Activated T-helper 17 cell treated with anti-CD3 and anti-CD28 coated beads, Interleukin-2, amount 50 U/mL, for 72 hours (primary cell): ENCODE measurements at regions not wholly inside any gene's neighbourhood (a gene's known extent, or its start where the extent isn't known, plus 50 kb on each side); places are given as distances from the start of the nearest gene placed in this dataset.
A peak's percentile ranks its signal among the peaks of the same experiment; 100 is the strongest.
"Not testable (repeated sequence)": the region's sequence is repeated elsewhere in the genome, so short reads cannot be mapped to it uniquely, and the experiment has no call there.

Experiments
- ATAC-seq: fragments of 150-1000 bp; cut with Tn5 transposase; replicated peaks from 2 replicates; pipeline ENCODE4 v1.10.0; 2021; ENCODE audit warnings: mild to moderate bottlenecking, moderate library complexity
- H3K27ac Mint-ChIP-seq: one replicate; pipeline ENCODE4 v1.8.0; 2022; ENCODE audit warnings: mixed read lengths
- H3K27me3 Mint-ChIP-seq: one replicate; pipeline ENCODE4 v1.8.0; 2022; ENCODE audit warnings: mixed read lengths
- H3K36me3 Mint-ChIP-seq: one replicate; pipeline ENCODE4 v1.8.0; 2022; ENCODE audit warnings: low read depth, mild to moderate bottlenecking, mixed read lengths
- H3K4me1 Mint-ChIP-seq: one replicate; pipeline ENCODE4 v1.8.0; 2022; ENCODE audit warnings: mixed read lengths
- H3K4me3 Mint-ChIP-seq: one replicate; pipeline ENCODE4 v1.8.0; 2022; ENCODE audit warnings: mild to moderate bottlenecking, mixed read lengths
- H3K9me3 Mint-ChIP-seq: one replicate; pipeline ENCODE4 v1.8.0; 2022; ENCODE audit warnings: mixed read lengths

GRCh38 chr18:58805467-58806187 lies 59.0 kb upstream of the ZNF532 start:
- H3K4me3 Mint-ChIP-seq, result no peak overlapping the region
- no peak overlapping the region for H3K27ac Mint-ChIP-seq
- peaks cover 12% of the 10 kb centered on the region for H3K27me3 Mint-ChIP-seq
- no peaks in the 10 kb centered on the region for H3K9me3 Mint-ChIP-seq
- no peak for ATAC-seq
- no peaks in the 10 kb centered on the region for H3K4me1 Mint-ChIP-seq
- no peaks in the 10 kb centered on the region for H3K36me3 Mint-ChIP-seq

DNA sequence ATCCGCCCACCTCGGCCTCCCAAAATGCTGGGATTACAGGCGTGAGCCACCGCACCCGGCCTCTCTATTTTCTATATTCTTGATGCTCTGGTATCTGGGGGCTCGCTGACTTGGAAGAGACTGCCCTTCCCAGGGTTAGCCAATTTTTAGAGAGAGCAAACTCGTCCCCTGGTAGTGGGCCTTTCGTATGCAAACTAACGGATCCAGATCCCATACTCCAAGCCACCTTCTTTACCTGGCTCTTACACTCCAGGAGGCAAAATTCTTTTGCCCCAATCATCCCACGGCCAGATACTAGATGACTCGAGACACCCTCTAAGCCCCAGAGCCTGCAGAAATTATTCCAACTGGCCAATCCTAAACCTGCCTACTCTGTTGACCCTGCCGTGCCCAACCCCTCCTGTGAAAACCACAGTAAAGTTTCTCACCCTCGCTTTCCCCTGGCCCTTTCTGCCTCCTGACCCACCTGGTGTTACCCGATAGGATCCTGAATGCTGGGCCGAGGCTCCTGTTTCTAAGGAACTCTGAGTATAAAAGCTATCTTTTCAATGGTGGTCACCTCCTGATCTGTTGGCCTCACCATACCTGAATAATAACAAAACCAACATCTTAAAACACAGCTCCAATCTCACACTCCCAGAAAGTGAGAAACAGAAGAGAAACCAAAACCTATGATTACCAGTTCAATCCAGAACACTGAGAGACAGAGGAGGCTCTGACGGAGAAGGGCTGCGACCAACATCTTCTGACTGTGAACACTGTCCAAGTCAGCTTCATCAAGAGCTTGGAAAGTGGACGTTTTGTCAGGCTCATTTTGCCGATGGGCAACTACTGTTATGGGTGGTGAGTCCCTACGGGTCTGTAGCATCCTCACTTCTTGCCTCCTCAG lies 57.6 kb upstream of the ZNF532 start:
- H3K4me3 Mint-ChIP-seq, result no peak overlapping the region
- H3K4me1 Mint-ChIP-seq, result no peaks in the 10 kb centered on the region
- H3K27ac Mint-ChIP-seq, result peak overlapping the region; percentile 30
- H3K36me3 Mint-ChIP-seq, result no peaks in the 10 kb centered on the region
- H3K27me3 Mint-ChIP-seq, result peaks cover 14% of the 10 kb centered on the region
- no peaks in the 10 kb centered on the region for H3K9me3 Mint-ChIP-seq
- ATAC-seq, result peak; percentile 73

DNA sequence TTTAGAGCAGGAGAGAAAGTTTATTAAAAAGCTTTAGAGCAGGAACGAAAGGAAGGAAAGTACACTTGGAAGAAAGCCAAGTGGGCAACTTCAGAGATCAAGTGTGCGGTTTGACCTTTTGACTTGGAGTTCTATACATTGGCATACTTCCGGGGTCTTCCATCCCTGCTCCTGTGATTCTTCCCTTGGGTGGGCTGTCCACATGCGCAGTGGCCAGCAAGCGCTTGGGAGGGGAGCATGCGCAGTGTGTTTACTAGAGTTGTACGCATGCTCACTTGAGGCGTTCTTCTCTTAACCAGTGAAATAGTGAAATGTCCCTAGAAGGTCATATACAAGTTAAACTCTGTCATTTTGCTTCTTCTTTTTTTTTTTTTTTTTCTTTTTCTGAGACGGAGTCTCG lies 56.9 kb upstream of the ZNF532 start:
- no peaks in the 10 kb centered on the region for H3K4me1 Mint-ChIP-seq
- peaks cover 14% of the 10 kb centered on the region for H3K27me3 Mint-ChIP-seq
- no peaks in the 10 kb centered on the region for H3K36me3 Mint-ChIP-seq
- no peak overlapping the region for H3K27ac Mint-ChIP-seq
- no peak for ATAC-seq
- H3K9me3 Mint-ChIP-seq, result no peaks in the 10 kb centered on the region
- no peak overlapping the region for H3K4me3 Mint-ChIP-seq

- no peak overlapping the region for H3K27ac Mint-ChIP-seq
- peaks cover 19% of the 10 kb centered on the region for H3K27me3 Mint-ChIP-seq
- ATAC-seq, result no peak
- H3K36me3 Mint-ChIP-seq, result no peaks in the 10 kb centered on the region
- H3K9me3 Mint-ChIP-seq, result no peaks in the 10 kb centered on the region
- no peaks in the 10 kb centered on the region for H3K4me1 Mint-ChIP-seq
- H3K4me3 Mint-ChIP-seq, result no peak overlapping the region
Measured at GRCh38 chr18:58808349-58808748, 56.3 kb upstream of the ZNF532 start.

GRCh38 chr18:58811859-58812258 lies 52.8 kb upstream of the ZNF532 start:
- not testable (repeated sequence) for H3K4me1 Mint-ChIP-seq, H3K36me3 Mint-ChIP-seq, ATAC-seq, H3K9me3 Mint-ChIP-seq, H3K4me3 Mint-ChIP-seq, H3K27ac Mint-ChIP-seq
- peaks cover 31% of the 10 kb centered on the region for H3K27me3 Mint-ChIP-seq

DNA sequence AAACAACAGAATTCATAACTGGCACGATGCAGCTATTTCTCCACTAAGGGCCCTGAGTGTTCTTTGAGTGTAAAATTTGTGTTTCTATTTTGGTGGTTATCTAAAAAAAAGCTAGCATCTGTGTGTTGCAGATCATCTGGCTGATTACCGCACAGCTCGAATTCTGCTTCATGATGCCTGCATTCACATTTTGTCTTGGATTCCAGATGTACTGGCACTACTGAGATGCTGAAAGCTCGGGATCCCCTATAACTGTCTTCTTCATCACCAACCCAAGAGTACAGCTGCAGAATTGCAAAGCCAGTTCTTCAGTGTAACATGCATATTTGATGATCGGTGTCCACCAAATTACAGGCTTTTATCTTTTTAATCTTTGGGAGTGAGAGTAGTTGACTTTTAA lies 51.6 kb upstream of the ZNF532 start:
- ATAC-seq, result no peak
- Mint-ChIP-seq H3K4me1 (no peaks in the 10 kb centered on the region), H3K27ac (no peak overlapping the region), H3K27me3 (peaks cover 25% of the 10 kb centered on the region), H3K4me3 (no peak overlapping the region), H3K9me3 (no peaks in the 10 kb centered on the region), H3K36me3 (no peaks in the 10 kb centered on the region)

DNA sequence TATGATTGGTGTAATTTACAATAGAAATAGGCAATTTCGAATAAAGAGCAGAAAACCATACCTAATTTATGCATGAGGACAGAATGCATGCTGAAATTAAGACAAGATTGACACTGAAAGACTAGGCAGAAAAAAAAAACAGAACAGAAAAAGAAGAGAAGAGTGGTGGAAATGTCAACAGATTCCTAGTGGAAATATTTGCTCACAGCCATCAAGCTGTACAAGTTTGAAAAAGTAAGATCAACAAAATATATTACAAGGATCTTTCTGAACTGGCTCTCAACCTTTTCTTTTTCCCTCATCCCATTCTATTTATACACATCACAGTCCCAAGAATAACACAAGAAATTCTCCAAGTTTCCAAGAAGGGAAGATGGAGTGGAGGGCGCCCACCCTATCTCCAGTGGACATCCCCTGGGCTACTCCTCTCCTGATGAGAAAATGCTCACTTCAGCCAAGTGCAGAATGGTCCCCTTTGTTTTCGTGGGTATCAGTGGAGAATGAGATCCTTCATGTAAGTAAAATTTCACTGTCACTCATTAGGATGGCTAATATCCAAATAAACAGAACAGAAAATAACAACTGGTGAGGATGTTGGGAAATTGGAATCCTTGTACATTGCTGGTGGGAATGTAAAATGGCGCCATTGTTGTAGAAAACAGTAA lies 51.0 kb upstream of the ZNF532 start:
- no peaks in the 10 kb centered on the region for H3K9me3 Mint-ChIP-seq
- peaks cover under 1% of the 10 kb centered on the region for H3K4me1 Mint-ChIP-seq
- no peaks in the 10 kb centered on the region for H3K36me3 Mint-ChIP-seq
- H3K4me3 Mint-ChIP-seq, result no peak overlapping the region
- H3K27me3 Mint-ChIP-seq, result peaks cover 25% of the 10 kb centered on the region
- ATAC-seq, result no peak
- H3K27ac Mint-ChIP-seq, result no peak overlapping the region

DNA sequence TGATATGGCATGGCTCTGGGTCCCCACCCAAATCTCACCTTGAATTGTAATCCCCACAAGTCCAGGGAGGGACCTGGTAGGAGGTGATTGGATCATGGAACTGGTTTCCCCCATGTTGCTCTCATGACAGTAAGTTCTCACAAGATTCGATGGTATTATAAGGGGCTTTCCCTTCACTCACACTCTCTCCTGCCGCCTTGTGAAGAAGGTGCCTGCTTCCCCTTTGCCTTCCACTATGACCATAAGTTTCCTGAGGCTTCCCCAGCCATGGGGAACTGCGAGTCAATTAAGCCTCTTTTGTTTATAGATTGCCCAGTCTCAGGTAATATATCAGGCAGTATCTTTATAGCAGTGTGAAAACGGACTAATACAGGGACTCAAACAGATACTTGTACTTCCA lies 50.4 kb upstream of the ZNF532 start:
- Mint-ChIP-seq H3K4me3 (no peak overlapping the region), H3K27ac (no peak overlapping the region), H3K9me3 (no peaks in the 10 kb centered on the region), H3K27me3 (peaks cover 25% of the 10 kb centered on the region), H3K36me3 (no peaks in the 10 kb centered on the region), H3K4me1 (peaks cover 7% of the 10 kb centered on the region)
- no peak for ATAC-seq
